ENCODE measurements at regions not wholly inside any gene's neighbourhood (a gene's known extent, or its start where the extent isn't known, plus 50 kb on each side); places are given as distances from the start of the nearest gene placed in this dataset.

- no peak for TF ChIP-seq CTCF (IDR thresholded peaks at IDR 0.05; ENCODE audit: control insufficient read depth, insufficient read depth, low read depth, low read length, missing control alignments)
- H3K4me3 ChIP-seq (ENCODE audit: control insufficient read depth, low read depth, low read length), result no peak overlapping the region
- no peak for DNase-seq (ENCODE audit: low read depth)
These were observed 50.8 kb upstream of the KLHL13 start for GRCh38 chrX:118167361-118167760.

GRCh38 chrX:118171356-118171755, 54.7 kb upstream of the KLHL13 start:
- no peak for DNase-seq (ENCODE audit: low read depth)
- TF ChIP-seq CTCF (IDR thresholded peaks at IDR 0.05; ENCODE audit: control insufficient read depth, insufficient read depth, low read depth, low read length, missing control alignments), result no peak
- H3K4me3 ChIP-seq (ENCODE audit: control insufficient read depth, low read depth, low read length), result no peak overlapping the region

- TF ChIP-seq CTCF (IDR thresholded peaks at IDR 0.05; ENCODE audit: control insufficient read depth, insufficient read depth, low read depth, low read length, missing control alignments), result no peak
- DNase-seq (ENCODE audit: low read depth), result no peak
- H3K4me3 ChIP-seq (ENCODE audit: control insufficient read depth, low read depth, low read length), result no peak overlapping the region
These were observed 58.0 kb upstream of the KLHL13 start for GRCh38 chrX:118174516-118175098.

GRCh38 chrX:118177708-118178107, 61.1 kb upstream of the KLHL13 start:
- TF ChIP-seq CTCF (IDR thresholded peaks at IDR 0.05; ENCODE audit: control insufficient read depth, insufficient read depth, low read depth, low read length, missing control alignments), result no peak
- DNase-seq (ENCODE audit: low read depth), result no peak

GRCh38 chrX:118178450-118178849, 61.8 kb upstream of the KLHL13 start:
- no peak overlapping the region for H3K4me3 ChIP-seq (ENCODE audit: control insufficient read depth, low read depth, low read length)
- TF ChIP-seq CTCF (IDR thresholded peaks at IDR 0.05; ENCODE audit: control insufficient read depth, insufficient read depth, low read depth, low read length, missing control alignments), result no peak
- no peak for DNase-seq (ENCODE audit: low read depth)

More at GRCh38 chrX:118177708-118178107, 61.1 kb upstream of the KLHL13 start:
- no peak overlapping the region for H3K4me3 ChIP-seq (ENCODE audit: control insufficient read depth, low read depth, low read length)

GRCh38 chrX:118179161-118179560, 62.6 kb upstream of the KLHL13 start:
- no peak overlapping the region for H3K4me3 ChIP-seq (ENCODE audit: control insufficient read depth, low read depth, low read length)
- no peak for TF ChIP-seq CTCF (IDR thresholded peaks at IDR 0.05; ENCODE audit: control insufficient read depth, insufficient read depth, low read depth, low read length, missing control alignments)
- no peak for DNase-seq (ENCODE audit: low read depth)

- H3K4me3 ChIP-seq (ENCODE audit: control insufficient read depth, low read depth, low read length), result no peak overlapping the region
- no peak for TF ChIP-seq CTCF (IDR thresholded peaks at IDR 0.05; ENCODE audit: control insufficient read depth, insufficient read depth, low read depth, low read length, missing control alignments)
- no peak for DNase-seq (ENCODE audit: low read depth)
These were observed 63.1 kb upstream of the KLHL13 start for GRCh38 chrX:118179718-118180117.
